Suprapubic skin (tissue), 3 donors: ENCODE measurements at regions not wholly inside any gene's neighbourhood (a gene's known extent, or its start where the extent isn't known, plus 50 kb on each side); places are given as distances from the start of the nearest gene placed in this dataset.

Experiments used
- EP300 ChIP-seq: sonication (generic); formaldehyde crosslinking; IDR thresholded peaks from one replicate; pipeline ENCODE4 v1.6.1; 2017; ENCODE audit warnings: antibody characterized with exemption
- POLR2A ChIP-seq, 2 donors: fragments of 450-650 bp; IDR thresholded peaks; one replicate each; pipeline ENCODE4 v1.6.1; 2017; ENCODE audit warnings: antibody characterized with exemption in 2 of 2, mild to moderate bottlenecking in 2 of 2, moderate library complexity in 2 of 2
- TF ChIP-seq, protein P1 (sequence below), 2 donors: fragments of 200-600 bp in 1 of 2; fragments of 450-650 bp in 1 of 2; sonication (generic) in 1 of 2; IDR thresholded peaks; one replicate each; pipeline ENCODE4 v1.5.1; 2016 to 2019; ENCODE audit warnings: antibody characterized with exemption in 2 of 2, mild to moderate bottlenecking in 1 of 2, moderate library complexity in 1 of 2

DNA sequence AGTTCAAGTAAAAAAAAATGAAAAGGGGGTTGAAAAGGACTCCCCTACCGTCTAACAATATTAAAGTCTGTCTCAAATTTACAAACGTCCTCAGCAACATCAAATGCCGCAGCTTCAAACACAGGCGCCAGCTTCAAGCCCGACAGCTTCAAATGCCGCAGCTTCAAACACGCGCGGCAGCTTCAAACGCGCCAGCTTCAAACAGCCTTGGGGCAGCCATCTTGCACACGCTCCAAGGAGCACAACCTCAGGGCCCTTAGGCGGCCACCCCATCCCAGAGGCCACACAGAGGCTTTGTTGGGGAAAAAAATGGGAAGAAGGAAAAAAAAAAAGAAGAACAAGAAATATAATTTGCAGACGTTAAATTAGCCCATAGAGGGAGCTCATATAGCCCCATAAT is 244.4 kb upstream of the VRK2 start:
- no peak for TF ChIP-seq POLR2A (IDR thresholded peaks at IDR 0.05)
- TF ChIP-seq, protein P1, sequence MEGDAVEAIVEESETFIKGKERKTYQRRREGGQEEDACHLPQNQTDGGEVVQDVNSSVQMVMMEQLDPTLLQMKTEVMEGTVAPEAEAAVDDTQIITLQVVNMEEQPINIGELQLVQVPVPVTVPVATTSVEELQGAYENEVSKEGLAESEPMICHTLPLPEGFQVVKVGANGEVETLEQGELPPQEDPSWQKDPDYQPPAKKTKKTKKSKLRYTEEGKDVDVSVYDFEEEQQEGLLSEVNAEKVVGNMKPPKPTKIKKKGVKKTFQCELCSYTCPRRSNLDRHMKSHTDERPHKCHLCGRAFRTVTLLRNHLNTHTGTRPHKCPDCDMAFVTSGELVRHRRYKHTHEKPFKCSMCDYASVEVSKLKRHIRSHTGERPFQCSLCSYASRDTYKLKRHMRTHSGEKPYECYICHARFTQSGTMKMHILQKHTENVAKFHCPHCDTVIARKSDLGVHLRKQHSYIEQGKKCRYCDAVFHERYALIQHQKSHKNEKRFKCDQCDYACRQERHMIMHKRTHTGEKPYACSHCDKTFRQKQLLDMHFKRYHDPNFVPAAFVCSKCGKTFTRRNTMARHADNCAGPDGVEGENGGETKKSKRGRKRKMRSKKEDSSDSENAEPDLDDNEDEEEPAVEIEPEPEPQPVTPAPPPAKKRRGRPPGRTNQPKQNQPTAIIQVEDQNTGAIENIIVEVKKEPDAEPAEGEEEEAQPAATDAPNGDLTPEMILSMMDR (IDR thresholded peaks at IDR 0.05) = no peak
- TF ChIP-seq EP300 = no peak
